Ovary (tissue), 7 donors: ENCODE measurements at regions not wholly inside any gene's neighbourhood (a gene's known extent, or its start where the extent isn't known, plus 50 kb on each side); places are given as distances from the start of the nearest gene placed in this dataset.
A peak's percentile ranks its signal among the peaks of the same experiment; 100 is the strongest.

Experiments
- DNase-seq, 5 donors: peaks; one replicate each; pipeline ENCODE4 v3.0.0-alpha.2; 2019 to 2020
- H3K27ac ChIP-seq, 2 donors: fragments of 200-600 bp; one replicate each; pipeline versions ENCODE4 v1.5.1 to v1.8.0; 2019 to 2022
- H3K27me3 ChIP-seq: fragments of 200-600 bp; one replicate; pipeline ENCODE4 v1.8.0; 2022
- H3K36me3 ChIP-seq: fragments of 200-600 bp; sonication (generic); one replicate; pipeline ENCODE4 v1.5.1; 2019
- H3K4me1 ChIP-seq: one replicate; pipeline ENCODE4 v1.8.1; 2013; ENCODE audit warnings: mild to moderate bottlenecking, moderate library complexity; ENCODE audit not compliant: insufficient read depth
- H3K4me3 ChIP-seq: fragments of 200-600 bp; sonication (generic); one replicate; pipeline ENCODE4 v1.5.1; 2017
- H3K9me3 ChIP-seq, 2 donors: fragments of 200-600 bp in 1 of 2; sonication (generic) in 1 of 2; one replicate each; pipeline versions ENCODE4 v1.5.1 to v1.8.1; 2013 to 2019; ENCODE audit warnings: mild to moderate bottlenecking in 1 of 2, moderate library complexity in 1 of 2
- EP300 ChIP-seq: sonication (generic); formaldehyde crosslinking; IDR thresholded peaks from one replicate; pipeline ENCODE4 v1.6.1; 2017; ENCODE audit warnings: antibody characterized with exemption
- POLR2A ChIP-seq: fragments of 450-650 bp; IDR thresholded peaks from one replicate; pipeline ENCODE4 v1.6.1; 2017; ENCODE audit warnings: antibody characterized with exemption, mild to moderate bottlenecking, moderate library complexity
- WGBS, 3 donors: extraction: QIAGEN DNeasy Blood & Tissue Kit in 1 of 3; methylation state at CpG; one replicate each; pipeline versions ENCODE4 v1.1.5 to v1.1.7; 2013 to 2017; 5-methylcytosine and 5-hydroxymethylcytosine counted together
- intact Hi-C, 4 donors: fragments of 100-400 bp; cut with DNase I; formaldehyde crosslinking; loops; one replicate each; pipeline versions ENCODE4 v1.11.0 to v1.15.1; 2022 to 2023
- TF ChIP-seq, protein P1 (sequence below), 3 donors: fragments of 450-650 bp in 2 of 3; fragments of 200-600 bp in 1 of 3; IDR thresholded peaks; one replicate each; pipeline versions ENCODE4 v1.5.1 to v1.8.0; 2016 to 2022; ENCODE audit warnings: antibody characterized with exemption in 3 of 3, mild to moderate bottlenecking in 1 of 3
- donor health status: DM: no; HTN: no; CAD: no; lungs with moderate emphysema.
- donor health status: DM: no; HTN: no; CAD: no.
- donor health status: Bipolar disorder and iron deficiency.
- donor health status: DM: no; HTN: no; CAD: no.
- donor health status: DM: yes; HTN: yes; CAD: no.

DNA sequence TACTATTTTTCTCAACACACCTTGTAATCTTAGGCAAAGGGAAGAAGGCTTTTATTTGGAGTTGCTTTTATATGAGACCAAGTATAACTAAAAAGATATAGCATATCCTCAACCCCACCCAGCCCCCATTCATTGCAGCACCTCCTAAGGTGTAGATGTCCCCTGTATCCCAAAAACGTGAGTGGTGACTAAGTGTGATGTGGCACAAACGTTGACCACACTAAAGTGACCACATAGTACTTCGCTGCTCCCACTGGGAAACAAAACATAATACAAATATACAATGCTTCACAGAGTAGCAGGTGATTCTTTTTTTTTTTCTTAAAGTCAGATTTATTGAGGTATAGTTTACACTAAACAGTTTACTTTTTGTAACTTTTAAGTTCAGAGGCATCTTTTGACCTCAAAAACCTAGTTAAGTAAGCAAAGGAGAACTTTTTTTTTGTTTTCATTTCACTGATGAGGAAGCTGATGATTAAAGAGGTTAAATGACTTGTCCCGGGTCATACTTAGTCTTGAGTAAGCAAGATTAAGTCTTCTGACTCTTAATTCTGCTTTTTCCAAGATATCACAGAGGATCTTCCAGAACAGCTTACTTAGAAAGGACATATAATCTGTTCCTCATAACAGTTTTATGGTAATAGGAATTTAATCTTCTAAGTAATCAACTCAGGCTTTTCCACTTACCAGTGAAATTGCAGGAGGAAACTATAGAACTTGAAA is 245.2 kb upstream of the PLEKHG7 start:
- no peaks in the 10 kb centered on the region for H3K36me3 ChIP-seq

DNA sequence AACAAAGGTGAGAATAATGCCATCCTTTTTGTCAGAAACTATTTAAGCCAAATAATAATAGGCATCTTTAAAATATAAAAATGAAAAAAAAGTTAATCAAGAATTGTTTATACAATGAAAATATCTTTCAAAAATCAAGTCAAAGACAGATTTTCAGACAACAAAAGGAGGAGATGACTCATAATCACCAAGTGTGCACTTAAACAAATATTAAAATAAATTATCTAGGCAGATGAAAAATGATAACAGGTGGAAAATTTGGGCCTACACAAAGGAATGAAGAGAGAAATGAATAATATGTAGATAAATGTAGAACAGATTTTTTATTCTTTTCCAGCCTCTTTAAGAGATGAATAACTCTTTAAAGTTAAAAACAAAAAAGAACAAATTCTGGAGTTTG is 250.0 kb upstream of the PLEKHG7 start:
- Histone ChIP-seq H3K9me3 (no peaks in the 10 kb centered on the region), H3K4me1 (no peaks in the 10 kb centered on the region), H3K27ac (no peak overlapping the region), H3K4me3 (no peak overlapping the region), H3K27me3 (no peaks in the 10 kb centered on the region), H3K36me3 (no peaks in the 10 kb centered on the region)
- intact Hi-C loops, result no loop called here
- TF ChIP-seq EP300, result no peak
- TF ChIP-seq POLR2A, result no peak
- TF ChIP-seq, protein P1, sequence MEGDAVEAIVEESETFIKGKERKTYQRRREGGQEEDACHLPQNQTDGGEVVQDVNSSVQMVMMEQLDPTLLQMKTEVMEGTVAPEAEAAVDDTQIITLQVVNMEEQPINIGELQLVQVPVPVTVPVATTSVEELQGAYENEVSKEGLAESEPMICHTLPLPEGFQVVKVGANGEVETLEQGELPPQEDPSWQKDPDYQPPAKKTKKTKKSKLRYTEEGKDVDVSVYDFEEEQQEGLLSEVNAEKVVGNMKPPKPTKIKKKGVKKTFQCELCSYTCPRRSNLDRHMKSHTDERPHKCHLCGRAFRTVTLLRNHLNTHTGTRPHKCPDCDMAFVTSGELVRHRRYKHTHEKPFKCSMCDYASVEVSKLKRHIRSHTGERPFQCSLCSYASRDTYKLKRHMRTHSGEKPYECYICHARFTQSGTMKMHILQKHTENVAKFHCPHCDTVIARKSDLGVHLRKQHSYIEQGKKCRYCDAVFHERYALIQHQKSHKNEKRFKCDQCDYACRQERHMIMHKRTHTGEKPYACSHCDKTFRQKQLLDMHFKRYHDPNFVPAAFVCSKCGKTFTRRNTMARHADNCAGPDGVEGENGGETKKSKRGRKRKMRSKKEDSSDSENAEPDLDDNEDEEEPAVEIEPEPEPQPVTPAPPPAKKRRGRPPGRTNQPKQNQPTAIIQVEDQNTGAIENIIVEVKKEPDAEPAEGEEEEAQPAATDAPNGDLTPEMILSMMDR (IDR thresholded peaks at IDR 0.05), result no peak
- DNase-seq, result no peak

More for the DNA sequence above, 245.2 kb upstream of the PLEKHG7 start:
- no peak for DNase-seq
- no peak overlapping the region for H3K4me3 ChIP-seq
- no peak for TF ChIP-seq POLR2A
- TF ChIP-seq EP300, result no peak
- TF ChIP-seq, protein P1 (IDR thresholded peaks at IDR 0.05), result no peak
- H3K27me3 ChIP-seq, result no peaks in the 10 kb centered on the region
- H3K9me3 ChIP-seq, result no peaks in the 10 kb centered on the region
- no peak overlapping the region for H3K27ac ChIP-seq
- H3K4me1 ChIP-seq, result no peaks in the 10 kb centered on the region
- intact Hi-C loops, result no loop called here
- WGBS, 3 donors, result 74 to 86% (median 81%) methylated on average over 4 of the region's 4 CpGs

DNA sequence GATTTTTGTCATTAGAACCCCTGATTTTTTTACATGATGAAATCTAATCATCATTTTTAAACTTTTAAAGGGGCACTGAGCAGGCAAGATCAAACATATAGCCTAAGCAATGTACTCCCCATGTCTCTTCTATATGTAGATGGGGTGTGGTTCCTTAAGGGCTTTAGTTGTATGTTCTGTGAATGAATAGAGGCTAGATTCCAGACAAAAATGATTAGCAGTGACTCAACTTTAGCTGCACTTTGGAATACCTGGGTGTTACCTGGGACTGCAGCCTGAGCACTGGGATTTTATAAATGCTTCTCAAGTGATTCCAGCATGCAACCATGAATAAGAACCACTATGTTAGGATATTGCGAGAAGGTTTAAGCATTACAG is 256.7 kb upstream of the PLEKHG7 start:
- H3K36me3 ChIP-seq, result no peaks in the 10 kb centered on the region
- H3K4me1 ChIP-seq, result peaks cover 4% of the 10 kb centered on the region
- H3K9me3 ChIP-seq, result no peaks in the 10 kb centered on the region
- no peak for DNase-seq
- intact Hi-C loops, result no loop called here
- H3K27me3 ChIP-seq, result no peaks in the 10 kb centered on the region
- peak overlapping the region in 1 of 2 donors; percentile 56 for H3K27ac ChIP-seq
- H3K4me3 ChIP-seq, result no peak overlapping the region
- WGBS, 3 donors, result 98 to 100% (median 99%) methylated on average over 1 of the region's 1 CpG
- TF ChIP-seq, protein P1 (IDR thresholded peaks at IDR 0.05), result no peak
- TF ChIP-seq EP300 (no peak), POLR2A (no peak)

DNA sequence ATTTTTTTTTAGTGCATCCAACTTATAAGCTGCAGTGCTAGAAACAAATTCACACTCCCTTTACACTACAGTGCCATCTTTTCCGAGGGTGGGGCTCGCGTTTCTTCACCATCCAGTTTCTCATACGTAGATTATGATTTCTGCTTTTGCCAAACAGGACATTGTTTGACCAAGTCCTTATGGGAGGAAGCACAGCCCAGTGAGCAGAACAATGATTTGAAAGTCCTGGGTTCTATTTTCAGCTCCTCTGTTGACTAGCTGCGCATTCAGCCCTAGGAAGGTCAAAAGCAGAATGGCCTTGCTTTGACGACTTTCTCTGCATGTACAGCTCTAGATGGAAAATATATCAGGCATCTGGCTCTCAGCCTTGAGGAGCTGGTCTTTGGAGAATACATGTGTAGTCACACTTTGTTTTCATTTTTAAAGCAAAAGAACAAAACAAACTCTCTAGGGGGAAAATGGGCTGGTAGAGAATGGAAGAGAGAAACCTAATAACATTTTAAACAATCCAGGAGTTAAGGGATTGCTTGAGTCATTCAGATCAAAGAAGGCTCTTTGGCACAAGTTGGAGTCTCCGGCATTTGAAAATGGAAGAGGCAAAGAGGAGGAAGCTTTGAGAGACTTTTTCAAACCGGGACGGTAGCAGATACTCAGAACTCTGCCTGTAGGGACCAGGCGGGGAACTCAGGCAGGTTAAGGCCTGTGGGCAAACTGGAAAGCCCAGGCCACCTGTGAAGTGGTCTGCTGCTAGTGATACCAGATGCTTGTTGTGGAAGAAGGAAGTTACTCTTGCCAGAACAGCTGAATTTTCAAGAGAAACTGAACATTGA is 257.3 kb upstream of the PLEKHG7 start:
- peak overlapping the region in 1 of 2 donors; percentile 56 for H3K27ac ChIP-seq
- no peak overlapping the region for H3K4me3 ChIP-seq
- TF ChIP-seq POLR2A (no peak), EP300 (no peak)
- TF ChIP-seq, protein P1 (IDR thresholded peaks at IDR 0.05), result no peak

More for the DNA sequence above, 257.3 kb upstream of the PLEKHG7 start:
- no peak for DNase-seq
- Histone ChIP-seq H3K27me3 (no peaks in the 10 kb centered on the region), H3K36me3 (no peaks in the 10 kb centered on the region), H3K9me3 (no peaks in the 10 kb centered on the region), H3K4me1 (peaks cover 5% of the 10 kb centered on the region)
- intact Hi-C loops, result no loop called here
- 35 to 42% (median 41%) methylated on average over 10 of the region's 10 CpGs for WGBS, 3 donors
